Adrenal gland (tissue), 9 donors: ENCODE measurements at regions not wholly inside any gene's neighbourhood (a gene's known extent, or its start where the extent isn't known, plus 50 kb on each side); places are given as distances from the start of the nearest gene placed in this dataset.

Experiments used
- DNase-seq, 7 donors: peaks; one replicate each; pipeline ENCODE4 v3.0.0-alpha.2; 2019 to 2020
- H3K27ac ChIP-seq, 5 donors: fragments of 200-600 bp; sonication (generic) in 4 of 5; 1 replicate in 3 of 5; 2 replicates in 2 of 5; pipeline versions ENCODE4 v1.5.1 to v1.8.0; 2016 to 2020; ENCODE audit warnings: mild to moderate bottlenecking in 1 of 5
- H3K27me3 ChIP-seq: fragments of 200-600 bp; 2 replicates; pipeline ENCODE4 v1.8.0; 2021
- H3K36me3 ChIP-seq, 2 donors: fragments of 200-600 bp; replicated peaks in 1 of 2; 1 replicate in 1 of 2; 2 replicates in 1 of 2; pipeline versions ENCODE4 v1.5.1 to v1.8.0; 2018 to 2022
- H3K4me1 ChIP-seq, 2 donors: fragments of 200-600 bp; replicated peaks in 1 of 2; 1 replicate in 1 of 2; 2 replicates in 1 of 2; pipeline versions ENCODE4 v1.5.1 to v1.8.0; 2018 to 2021
- H3K4me3 ChIP-seq, 4 donors: fragments of 200-600 bp; sonication (generic) in 3 of 4; one replicate each; pipeline ENCODE4 v1.5.1; 2016 to 2018
- H3K9me3 ChIP-seq, 3 donors: fragments of 200-600 bp; sonication (generic) in 1 of 3; replicated peaks in 1 of 3; 1 replicate in 2 of 3; 2 replicates in 1 of 3; pipeline versions ENCODE4 v1.5.1 to v1.8.0; 2016 to 2021
- CTCF ChIP-seq, 6 experiments: fragments of 450-650 bp in 4 of 6; fragments of 200-600 bp in 2 of 6; sonication (generic) in 1 of 6; IDR thresholded peaks; 1 replicate in 5 of 6; 2 replicates in 1 of 6; pipeline versions ENCODE4 v1.5.1 to v1.8.0; 2016 to 2021; ENCODE audit warnings: antibody characterized with exemption in 6 of 6, mild to moderate bottlenecking in 2 of 6, moderate library complexity in 1 of 6
- POLR2A ChIP-seq, 2 donors: fragments of 450-650 bp; IDR thresholded peaks; one replicate each; pipeline ENCODE4 v1.6.1; 2017; ENCODE audit warnings: antibody characterized with exemption in 2 of 2, mild to moderate bottlenecking in 2 of 2, moderate library complexity in 1 of 2
- WGBS, 4 donors: extraction: QIAGEN DNeasy Blood & Tissue Kit in 2 of 4; methylation state at CpG; one replicate each; pipeline versions ENCODE4 v1.1.5 to v1.1.7; 2013 to 2017; 5-methylcytosine and 5-hydroxymethylcytosine counted together
- intact Hi-C, 2 donors: fragments of 100-400 bp; cut with DNase I; formaldehyde crosslinking; loops; one replicate each; pipeline versions ENCODE4 v1.14.1 to v1.15.0; 2022 to 2023
- donor health status: healthy with polysubstance abuse.
- donor health status: Bipolar disorder and iron deficiency.
- donor health status: DM: yes; HTN: yes; CAD: no.
- donor health status: DM: no; HTN: no; CAD: no.
- donor health status: DM: no; HTN: no; CAD: no.

GRCh38 chr3:152557302-152557999, 277.5 kb upstream of the P2RY1 start:
- intact Hi-C loops, result no loop called here
- Histone ChIP-seq H3K36me3 (no peaks in the 10 kb centered on the region), H3K4me3 (no peak overlapping the region), H3K9me3 (no peaks in the 10 kb centered on the region), H3K27ac (peak overlapping the region in 4 of 5 donors; percentile 2 to 82 (median 38)), H3K27me3 (no peaks in the 10 kb centered on the region), H3K4me1 (peaks cover 15 to 19% of the 10 kb centered on the region in 2 donors)
- TF ChIP-seq CTCF (IDR thresholded peaks at IDR 0.05) (no peak), POLR2A (IDR thresholded peaks at IDR 0.05) (no peak)
- DNase-seq, result no peak
- 26 to 32% (median 28%) methylated on average over 2 of the region's 2 CpGs for WGBS, 4 donors

- 81 to 92% (median 86%) methylated on average over 1 of the region's 1 CpG for WGBS, 4 donors
- intact Hi-C loops, result no loop called here
- H3K27me3 ChIP-seq, result no peaks in the 10 kb centered on the region
- DNase-seq, result no peak
- H3K4me1 ChIP-seq, result peaks cover 15 to 19% of the 10 kb centered on the region in 2 donors
- H3K27ac ChIP-seq, result peak overlapping the region in 1 of 5 donors; percentile 82
- no peak overlapping the region for H3K4me3 ChIP-seq
- TF ChIP-seq CTCF (IDR thresholded peaks at IDR 0.05) (no peak), POLR2A (IDR thresholded peaks at IDR 0.05) (no peak)
- no peaks in the 10 kb centered on the region for H3K36me3 ChIP-seq
- H3K9me3 ChIP-seq, result no peaks in the 10 kb centered on the region
Observed at GRCh38 chr3:152558386-152558785, 276.5 kb upstream of the P2RY1 start.

GRCh38 chr3:152559246-152559645, 275.7 kb upstream of the P2RY1 start:
- Histone ChIP-seq H3K4me3 (no peak overlapping the region), H3K36me3 (no peaks in the 10 kb centered on the region), H3K4me1 (peaks cover 15 to 19% of the 10 kb centered on the region in 2 donors), H3K9me3 (no peaks in the 10 kb centered on the region), H3K27me3 (no peaks in the 10 kb centered on the region), H3K27ac (peak overlapping the region in 1 of 5 donors; percentile 16)
- TF ChIP-seq CTCF (IDR thresholded peaks at IDR 0.05) (no peak), POLR2A (IDR thresholded peaks at IDR 0.05) (no peak)
- no peak for DNase-seq
- intact Hi-C loops, result no loop called here
- 95 to 100% (median 97%) methylated on average over 3 to 18 of the region's 18 CpGs for WGBS, 4 donors

GRCh38 chr3:152564459-152564858, 270.5 kb upstream of the P2RY1 start:
- WGBS, 4 donors, result 70 to 83% (median 80%) methylated on average over 1 of the region's 1 CpG
- H3K4me3 ChIP-seq, result no peak overlapping the region
- no peaks in the 10 kb centered on the region for H3K9me3 ChIP-seq
- H3K4me1 ChIP-seq, result no peaks in the 10 kb centered on the region
- H3K27me3 ChIP-seq, result no peaks in the 10 kb centered on the region
- no peaks in the 10 kb centered on the region for H3K36me3 ChIP-seq
- intact Hi-C loops, result no loop called here
- no peak overlapping the region for H3K27ac ChIP-seq
- TF ChIP-seq POLR2A (IDR thresholded peaks at IDR 0.05) (no peak), CTCF (IDR thresholded peaks at IDR 0.05) (no peak)
- DNase-seq, result no peak
